NB4 (cell line): ENCODE measurements at regions not wholly inside any gene's neighbourhood (a gene's known extent, or its start where the extent isn't known, plus 50 kb on each side); places are given as distances from the start of the nearest gene placed in this dataset.

Source experiments
- DNase-seq: peaks from one replicate; pipeline ENCODE4 v3.0.0; 2010; ENCODE audit warnings: low read depth
- H3K4me3 ChIP-seq: one replicate; pipeline ENCODE4 v1.5.1; 2011; ENCODE audit warnings: mild to moderate bottlenecking, low read depth, low read length, moderate library complexity
- MYC ChIP-seq: IDR thresholded peaks from 2 replicates; pipeline ENCODE4 v1.6.1; 2011; ENCODE audit warnings: low read depth, low read length
- POLR2A ChIP-seq: IDR thresholded peaks from 2 replicates; pipeline ENCODE4 v1.6.1; 2011; ENCODE audit warnings: mild to moderate bottlenecking; ENCODE audit not compliant: insufficient read length; ENCODE audit errors: extremely low read depth
- TF ChIP-seq, protein P1 (sequence below): IDR thresholded peaks from one replicate; pipeline ENCODE4 v1.5.1; 2012; ENCODE audit warnings: low read depth, low read length
- TF ChIP-seq, protein P2 (sequence below): IDR thresholded peaks from 2 replicates; pipeline ENCODE4 v1.6.1; 2011; ENCODE audit warnings: low read depth, low read length

DNA sequence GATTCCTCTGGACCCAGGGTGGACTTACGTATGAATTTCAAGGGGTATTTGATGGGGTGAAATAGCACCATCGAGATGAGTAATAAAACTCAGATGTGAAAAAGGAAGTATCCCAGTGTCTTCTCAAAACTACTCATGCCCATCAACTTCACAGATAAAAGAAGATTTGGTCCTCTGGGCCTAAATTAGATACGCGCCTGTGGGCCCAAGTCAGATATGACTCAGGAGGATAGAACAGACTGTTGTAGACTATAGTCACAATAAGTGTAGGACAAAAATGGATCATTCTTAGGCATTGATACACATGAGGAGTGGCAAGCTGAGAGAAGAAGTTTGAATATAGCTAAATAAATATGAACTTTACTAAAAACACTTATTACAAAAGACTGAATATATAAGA, 2438.8 kb downstream of the PCDH9 start:
- TF ChIP-seq, protein P1, sequence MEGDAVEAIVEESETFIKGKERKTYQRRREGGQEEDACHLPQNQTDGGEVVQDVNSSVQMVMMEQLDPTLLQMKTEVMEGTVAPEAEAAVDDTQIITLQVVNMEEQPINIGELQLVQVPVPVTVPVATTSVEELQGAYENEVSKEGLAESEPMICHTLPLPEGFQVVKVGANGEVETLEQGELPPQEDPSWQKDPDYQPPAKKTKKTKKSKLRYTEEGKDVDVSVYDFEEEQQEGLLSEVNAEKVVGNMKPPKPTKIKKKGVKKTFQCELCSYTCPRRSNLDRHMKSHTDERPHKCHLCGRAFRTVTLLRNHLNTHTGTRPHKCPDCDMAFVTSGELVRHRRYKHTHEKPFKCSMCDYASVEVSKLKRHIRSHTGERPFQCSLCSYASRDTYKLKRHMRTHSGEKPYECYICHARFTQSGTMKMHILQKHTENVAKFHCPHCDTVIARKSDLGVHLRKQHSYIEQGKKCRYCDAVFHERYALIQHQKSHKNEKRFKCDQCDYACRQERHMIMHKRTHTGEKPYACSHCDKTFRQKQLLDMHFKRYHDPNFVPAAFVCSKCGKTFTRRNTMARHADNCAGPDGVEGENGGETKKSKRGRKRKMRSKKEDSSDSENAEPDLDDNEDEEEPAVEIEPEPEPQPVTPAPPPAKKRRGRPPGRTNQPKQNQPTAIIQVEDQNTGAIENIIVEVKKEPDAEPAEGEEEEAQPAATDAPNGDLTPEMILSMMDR, result no peak
- TF ChIP-seq, protein P2, sequence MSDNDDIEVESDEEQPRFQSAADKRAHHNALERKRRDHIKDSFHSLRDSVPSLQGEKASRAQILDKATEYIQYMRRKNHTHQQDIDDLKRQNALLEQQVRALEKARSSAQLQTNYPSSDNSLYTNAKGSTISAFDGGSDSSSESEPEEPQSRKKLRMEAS, result no peak
- TF ChIP-seq POLR2A (no peak), MYC (no peak)
- no peak overlapping the region for H3K4me3 ChIP-seq
- DNase-seq, result no peak

DNA sequence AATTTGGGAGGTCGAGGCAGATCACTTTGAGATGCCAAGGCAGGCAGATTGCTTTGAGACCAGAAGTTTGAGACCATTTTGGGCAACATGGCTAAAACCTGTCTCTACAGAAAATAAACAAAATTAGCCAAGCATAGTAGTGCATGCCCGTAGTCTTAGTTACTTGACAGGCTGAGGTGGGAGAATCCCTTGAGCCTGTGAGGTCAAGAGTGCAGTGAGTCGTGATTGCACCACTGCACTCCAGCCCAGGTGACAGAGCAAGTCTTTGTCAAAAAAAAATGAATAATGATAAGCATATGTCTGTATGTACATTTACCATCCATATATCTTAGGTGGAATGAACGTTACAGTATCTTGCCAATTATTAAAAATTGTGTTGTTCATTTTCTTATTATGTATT, 2447.7 kb downstream of the PCDH9 start:
- TF ChIP-seq MYC, result no peak
- no peak for TF ChIP-seq POLR2A
- TF ChIP-seq, protein P1, result no peak
- TF ChIP-seq, protein P2, result no peak
- DNase-seq, result no peak
- no peak overlapping the region for H3K4me3 ChIP-seq

DNA sequence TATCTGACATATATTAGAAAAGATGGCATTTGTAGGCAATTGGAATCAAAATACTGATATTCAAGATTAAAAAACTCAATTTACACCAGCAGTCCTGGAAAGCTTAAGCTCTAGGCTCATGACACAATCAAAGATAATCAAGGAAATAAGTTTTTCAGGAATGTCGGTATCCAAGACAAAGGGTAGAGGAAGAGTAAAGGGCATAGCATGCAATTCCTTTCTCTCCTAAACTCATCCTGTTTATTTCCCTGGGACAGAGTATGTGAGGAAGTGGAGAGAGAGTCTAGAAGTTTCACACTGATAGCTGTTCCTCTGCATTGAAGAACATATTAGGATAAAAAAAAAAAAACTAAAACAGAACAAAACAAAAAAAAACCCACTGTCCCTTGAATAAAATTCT, 2452.1 kb downstream of the PCDH9 start:
- H3K4me3 ChIP-seq, result no peak overlapping the region
- DNase-seq, result no peak
- TF ChIP-seq POLR2A, result no peak
- TF ChIP-seq, protein P1, result no peak
- TF ChIP-seq MYC, result no peak
- TF ChIP-seq, protein P2, result no peak

DNA sequence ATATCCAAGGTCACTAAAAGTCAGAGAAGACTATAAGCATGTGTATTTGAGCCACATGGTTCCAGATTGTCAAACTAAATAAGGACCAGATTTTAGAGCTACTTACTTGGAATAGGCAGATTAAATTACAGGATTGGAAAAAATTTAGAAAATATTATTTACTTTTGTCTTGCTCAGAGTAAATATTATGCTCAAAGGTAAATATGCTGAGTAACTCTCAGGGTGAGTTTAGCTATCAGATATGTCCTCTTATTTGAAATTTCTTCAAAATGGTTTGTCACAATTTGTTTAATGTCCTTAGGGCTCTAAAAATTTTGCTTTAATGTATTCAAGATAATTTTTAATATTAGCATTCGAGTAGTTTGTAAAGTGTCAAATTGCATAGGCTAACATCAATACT, 2455.2 kb downstream of the PCDH9 start:
- TF ChIP-seq, protein P1, result no peak
- TF ChIP-seq MYC (no peak), POLR2A (no peak)
- TF ChIP-seq, protein P2, result no peak
- no peak for DNase-seq
- no peak overlapping the region for H3K4me3 ChIP-seq

DNA sequence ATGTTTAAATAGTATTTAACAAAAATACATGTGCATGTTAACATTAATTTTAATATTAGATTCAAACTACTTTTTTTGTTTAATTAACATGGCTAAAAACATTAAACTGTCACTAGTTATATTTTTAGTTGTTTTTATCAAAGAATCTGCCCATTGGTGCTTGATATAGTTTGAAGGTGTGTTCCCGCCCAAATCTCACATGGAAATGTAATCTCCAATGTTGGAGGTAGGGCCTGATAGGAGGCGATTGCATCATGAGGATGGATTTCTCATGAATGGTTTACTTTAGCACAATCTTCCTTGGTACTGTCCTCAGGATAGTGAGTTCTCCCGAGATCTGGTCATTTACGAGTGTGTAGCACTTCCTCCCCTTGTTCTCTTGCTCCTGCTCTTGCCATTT, 2459.4 kb downstream of the PCDH9 start:
- no peak for TF ChIP-seq MYC
- TF ChIP-seq POLR2A, result no peak
- TF ChIP-seq, protein P1, result no peak
- TF ChIP-seq, protein P2, result no peak
- no peak for DNase-seq

DNA sequence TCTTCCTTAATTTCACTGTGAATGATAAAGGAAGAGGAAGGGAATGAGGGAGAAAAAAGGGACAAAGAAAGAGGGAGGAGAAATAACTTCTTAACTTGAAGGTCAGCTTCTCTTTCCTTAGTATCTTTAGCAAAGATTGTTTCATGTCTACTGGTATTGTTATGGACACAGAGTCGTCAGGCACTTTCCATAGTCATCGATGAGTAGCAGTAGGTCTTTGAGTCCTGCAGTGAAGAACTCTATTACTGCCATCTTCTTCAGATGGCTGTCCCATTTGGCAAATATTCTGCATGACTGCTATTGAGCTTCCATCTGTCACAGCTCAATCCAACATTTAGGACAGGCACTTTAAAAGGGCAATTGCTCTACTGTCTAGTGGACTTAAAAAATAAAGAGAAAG, 2463.1 kb downstream of the PCDH9 start:
- no peak overlapping the region for H3K4me3 ChIP-seq
- no peak for DNase-seq
- TF ChIP-seq, protein P2, result no peak
- TF ChIP-seq MYC (no peak), POLR2A (no peak)
- TF ChIP-seq, protein P1, result no peak

More for the DNA sequence above, 2459.4 kb downstream of the PCDH9 start:
- H3K4me3 ChIP-seq, result no peak overlapping the region
